HG02938 (cell line): ENCODE measurements at regions not wholly inside any gene's neighbourhood (a gene's known extent, or its start where the extent isn't known, plus 50 kb on each side); places are given as distances from the start of the nearest gene placed in this dataset.

Source experiments
- ATAC-seq: cut with Tn5 transposase; IDR thresholded peaks from one replicate; pipeline ENCODE4 v1.9.1; 2021; ENCODE audit warnings: mild to moderate bottlenecking, moderate library complexity; ENCODE audit not compliant: unreplicated experiment

DNA sequence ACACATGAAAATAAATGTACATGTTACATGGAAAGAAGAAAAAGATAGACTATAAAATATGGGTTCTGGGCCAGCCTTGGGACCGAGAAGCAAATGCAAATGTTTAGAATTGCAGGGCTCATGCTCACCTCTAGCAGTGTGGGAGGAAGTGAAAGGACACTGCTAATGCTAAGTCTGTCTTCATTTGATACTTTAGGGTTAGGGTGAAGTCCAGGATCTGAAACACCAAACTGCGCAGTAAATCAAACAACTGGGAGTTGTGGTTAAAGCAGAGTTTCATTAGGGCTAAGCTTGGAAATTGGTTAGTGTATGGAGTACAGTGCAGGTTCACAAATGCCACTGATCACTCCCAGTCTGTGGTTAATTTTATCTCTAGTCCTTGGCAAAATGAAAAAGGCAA, 73.2 kb upstream of the PDK4 start:
- ATAC-seq = peak; percentile 71

DNA sequence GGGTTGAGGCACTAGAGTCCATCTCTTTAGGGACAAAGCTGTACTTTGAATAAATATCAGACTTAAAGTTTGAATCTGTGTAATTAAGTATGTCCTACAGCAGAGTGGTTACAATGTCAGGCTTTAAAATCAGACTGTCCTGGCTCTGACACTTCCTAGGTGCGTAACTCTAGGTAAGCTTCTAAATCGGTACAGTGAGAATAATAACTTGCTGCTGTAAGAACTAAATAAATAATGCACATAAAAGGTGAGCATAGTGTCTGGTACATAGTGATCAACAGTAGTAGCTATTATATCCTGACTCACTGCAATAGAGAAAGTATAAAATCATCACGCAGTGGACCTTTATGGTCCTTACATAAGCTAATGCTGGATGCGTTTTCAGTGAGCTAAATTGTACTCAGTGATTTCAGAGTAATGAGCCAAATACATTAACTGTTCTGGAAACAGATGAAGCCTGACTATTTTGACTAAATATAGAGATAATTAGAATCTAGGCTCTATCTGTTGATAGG, 72.2 kb upstream of the PDK4 start:
- ATAC-seq = no peak

DNA sequence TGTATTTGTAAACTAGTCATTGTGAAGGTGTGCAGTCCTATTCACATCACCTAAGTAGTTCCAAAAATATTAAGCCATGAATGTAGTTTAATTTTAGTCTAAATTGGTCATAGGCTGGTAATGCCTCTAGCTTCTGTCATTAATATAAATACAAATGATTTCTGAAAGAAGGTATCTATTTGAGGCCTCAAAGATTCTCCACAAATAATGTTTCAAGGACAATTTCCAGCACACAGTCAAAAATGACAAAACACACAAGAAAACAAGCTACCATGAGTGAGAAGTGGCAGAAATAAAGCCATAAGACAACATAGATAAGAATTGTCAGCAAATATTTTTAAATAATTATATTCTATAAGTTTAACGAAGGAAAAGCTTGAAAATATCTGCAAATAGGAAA, 66.7 kb upstream of the PDK4 start:
- ATAC-seq = no peak

DNA sequence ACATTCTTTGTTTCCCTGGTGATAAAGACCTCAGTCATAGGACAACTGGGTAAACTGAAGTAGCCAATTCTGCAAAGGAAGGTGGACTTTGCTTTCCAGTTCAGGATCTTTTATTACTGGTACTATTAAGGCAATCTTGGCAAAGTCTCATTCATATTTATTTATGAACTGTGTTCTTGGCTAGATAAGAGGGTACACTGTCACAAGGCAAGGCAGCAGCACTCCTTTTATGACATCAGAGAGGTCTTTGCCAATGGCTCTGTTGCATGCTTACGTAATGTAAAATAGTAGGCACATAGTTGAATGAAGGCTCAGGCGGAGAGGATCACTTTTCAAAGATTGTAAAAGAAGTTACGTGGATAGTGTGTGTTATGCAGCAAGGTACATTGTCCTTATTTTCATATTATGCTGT, 63.7 kb upstream of the PDK4 start:
- ATAC-seq = no peak

GRCh38 chr7:95658676-95659075, 62.4 kb upstream of the PDK4 start:
- ATAC-seq = no peak

DNA sequence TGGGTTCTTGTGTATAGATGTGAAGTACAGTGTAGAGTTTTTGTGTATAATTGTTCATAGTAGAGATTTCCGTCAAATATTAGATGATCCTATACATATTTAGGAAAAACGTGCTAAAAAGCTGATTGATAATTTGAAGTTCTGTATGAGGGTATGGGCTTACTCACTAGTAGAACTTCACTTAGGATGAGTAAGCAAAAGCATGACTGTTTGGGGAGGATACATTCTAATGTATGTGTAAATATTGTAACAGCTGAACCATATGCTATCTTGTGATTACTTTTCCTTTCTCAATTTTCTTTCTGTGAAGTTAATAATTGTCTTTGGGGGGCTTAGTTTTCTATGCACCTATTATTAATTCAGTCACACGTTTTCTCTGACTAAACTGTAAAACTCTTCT, 53.2 kb upstream of the PDK4 start:
- no peak for ATAC-seq

GRCh38 chr7:95646350-95646749, 50.0 kb upstream of the PDK4 start:
- ATAC-seq = no peak
